Skin epidermis (tissue), 12 donors: ENCODE measurements at regions not wholly inside any gene's neighbourhood (a gene's known extent, or its start where the extent isn't known, plus 50 kb on each side); places are given as distances from the start of the nearest gene placed in this dataset.

Source experiments
- H3K27ac ChIP-seq, 21 experiments: fragments of 200-600 bp; sonication (generic) in 11 of 21; one replicate each; pipeline ENCODE4 v1.5.0; 2020; ENCODE audit warnings: mild to moderate bottlenecking in 3 of 21, inconsistent platforms in 2 of 21, moderate library complexity in 2 of 21
- H3K4me3 ChIP-seq, 7 experiments: fragments of 200-600 bp; sonication (generic) in 2 of 7; one replicate each; pipeline ENCODE4 v1.5.0; 2020; ENCODE audit warnings: inconsistent platforms in 2 of 7, mild to moderate bottlenecking in 2 of 7, moderate library complexity in 1 of 7

- no peak overlapping the region for H3K27ac ChIP-seq
- H3K4me3 ChIP-seq: no peak overlapping the region
These were observed 80.2 kb downstream of the C6orf118 start for GRCh38 chr6:165229216-165229615.

GRCh38 chr6:165227644-165228329 is 81.6 kb downstream of the C6orf118 start:
- Histone ChIP-seq H3K27ac (no peak overlapping the region), H3K4me3 (no peak overlapping the region)

DNA sequence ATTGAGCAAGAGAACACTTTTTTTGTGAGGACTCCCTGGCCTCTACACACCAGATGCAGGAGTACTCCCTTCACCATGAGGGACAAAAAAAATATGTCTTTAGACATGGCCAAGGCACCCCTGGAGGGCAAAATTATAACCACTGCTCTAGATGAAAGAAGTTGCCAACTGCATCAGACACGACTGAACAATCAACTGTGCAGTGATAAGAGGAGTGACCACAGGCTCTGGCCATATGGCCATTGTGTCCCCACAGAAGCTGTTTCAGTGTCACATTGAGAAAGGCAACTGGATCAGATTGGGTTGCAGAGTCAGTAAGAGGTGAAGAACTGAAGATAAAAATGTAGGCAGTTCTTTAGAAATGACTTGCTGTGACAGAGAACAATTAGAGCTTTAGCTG is 85.7 kb downstream of the C6orf118 start:
- Histone ChIP-seq H3K4me3 (no peak overlapping the region), H3K27ac (no peak overlapping the region)

DNA sequence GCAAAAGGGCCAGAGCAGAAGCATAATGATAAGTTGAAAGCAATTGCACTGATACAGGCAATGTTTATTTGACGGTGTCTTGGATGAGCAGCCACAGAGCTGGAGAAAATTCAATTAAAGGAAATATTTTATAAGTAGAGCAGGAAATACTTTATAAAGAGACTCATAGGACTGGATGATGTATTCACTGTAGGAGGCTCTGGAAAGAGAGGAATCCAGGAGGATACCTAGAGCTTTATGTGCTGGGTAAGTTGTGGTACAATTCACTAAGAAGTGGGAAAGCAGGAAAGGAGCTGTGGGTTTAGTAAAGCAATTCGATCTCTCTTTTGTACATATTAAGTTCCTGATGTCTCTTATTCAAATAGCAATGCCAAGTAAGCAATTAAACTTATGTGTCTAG is 86.3 kb downstream of the C6orf118 start:
- Histone ChIP-seq H3K27ac (no peak overlapping the region), H3K4me3 (no peak overlapping the region)

DNA sequence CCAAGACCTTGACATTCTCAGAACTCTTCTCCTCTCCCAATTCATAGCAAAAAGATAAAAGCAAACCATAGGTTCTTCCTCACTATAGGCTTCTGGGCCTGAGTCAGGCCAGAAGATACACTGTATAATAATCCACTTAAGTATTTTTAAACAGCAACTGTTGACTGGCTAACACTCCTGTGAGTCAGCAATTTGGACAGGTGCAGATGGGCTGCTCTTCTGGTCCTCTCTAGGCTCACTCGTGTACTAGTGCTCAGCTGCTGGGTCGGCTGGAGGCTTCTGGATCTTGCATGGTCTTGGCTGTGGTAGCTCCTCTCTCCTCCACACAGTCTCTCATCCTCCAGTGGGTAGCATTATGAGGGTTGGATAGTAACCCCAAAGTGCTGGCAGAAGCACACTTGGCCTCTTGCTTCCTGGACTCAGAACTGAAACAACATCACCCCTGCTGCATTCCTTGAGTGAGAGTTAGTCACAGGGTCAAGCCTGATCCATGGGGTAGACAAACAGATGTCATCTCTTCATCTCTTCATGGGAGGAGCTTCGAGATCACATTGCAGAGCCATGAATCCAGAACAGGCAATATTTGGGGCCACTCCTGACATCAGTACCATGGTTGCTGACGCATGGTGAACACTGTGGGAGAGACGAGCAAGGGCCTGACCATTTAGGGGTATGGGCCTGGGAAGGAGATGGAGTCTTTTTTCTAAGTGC is 86.9 kb downstream of the C6orf118 start:
- H3K4me3 ChIP-seq: no peak overlapping the region

GRCh38 chr6:165220045-165220444 is 89.4 kb downstream of the C6orf118 start:
- no peak overlapping the region for H3K4me3 ChIP-seq
- no peak overlapping the region for H3K27ac ChIP-seq

More for the DNA sequence above, 86.9 kb downstream of the C6orf118 start:
- no peak overlapping the region for H3K27ac ChIP-seq

- no peak overlapping the region for H3K27ac ChIP-seq
- H3K4me3 ChIP-seq: no peak overlapping the region
These were observed 89.8 kb downstream of the C6orf118 start for GRCh38 chr6:165219629-165220028.

DNA sequence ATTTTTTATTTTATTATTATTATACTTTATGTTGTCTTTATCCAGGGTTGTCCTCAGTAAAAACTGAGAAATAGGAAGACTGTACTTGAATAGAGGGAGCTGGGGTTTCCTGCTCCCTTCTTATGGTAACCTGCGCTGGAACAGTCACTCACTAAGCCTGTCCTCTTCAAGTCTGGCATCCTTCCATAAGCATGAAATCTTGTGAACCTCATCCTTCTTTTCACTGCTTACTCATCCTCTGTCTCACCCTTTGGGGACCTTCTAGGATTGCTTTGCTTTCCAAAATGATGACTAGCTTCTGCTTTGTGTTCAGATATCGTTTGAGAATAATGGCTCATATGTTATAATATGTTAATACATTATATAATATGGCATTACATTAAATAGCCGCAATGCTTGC is 90.6 kb downstream of the C6orf118 start:
- Histone ChIP-seq H3K27ac (no peak overlapping the region), H3K4me3 (no peak overlapping the region)

GRCh38 chr6:165206798-165207197 is 102.6 kb downstream of the C6orf118 start:
- no peak overlapping the region for H3K27ac ChIP-seq
- no peak overlapping the region for H3K4me3 ChIP-seq

DNA sequence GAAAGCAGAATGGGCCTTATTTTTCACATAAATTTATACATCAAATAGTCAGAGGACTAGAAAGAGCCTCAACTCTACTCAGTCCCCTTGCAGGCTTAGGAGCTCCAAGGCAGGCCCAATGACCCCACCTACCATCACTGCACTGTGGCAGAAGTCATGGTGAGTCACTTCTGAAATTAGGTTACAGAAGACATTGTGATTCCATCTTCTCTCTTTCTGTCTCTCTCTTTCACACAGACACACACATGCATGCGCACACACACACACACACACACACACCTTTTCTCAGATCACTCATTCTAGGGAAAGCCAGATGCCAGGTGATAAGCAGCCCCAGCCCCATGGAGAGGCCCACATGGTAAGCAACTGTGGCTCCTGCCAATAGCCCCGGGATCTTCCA is 103.8 kb downstream of the C6orf118 start:
- H3K27ac ChIP-seq: no peak overlapping the region

GRCh38 chr6:165204807-165205545 is 104.4 kb downstream of the C6orf118 start:
- no peak overlapping the region for H3K4me3 ChIP-seq
- H3K27ac ChIP-seq: no peak overlapping the region

More for the DNA sequence above, 103.8 kb downstream of the C6orf118 start:
- no peak overlapping the region for H3K4me3 ChIP-seq

DNA sequence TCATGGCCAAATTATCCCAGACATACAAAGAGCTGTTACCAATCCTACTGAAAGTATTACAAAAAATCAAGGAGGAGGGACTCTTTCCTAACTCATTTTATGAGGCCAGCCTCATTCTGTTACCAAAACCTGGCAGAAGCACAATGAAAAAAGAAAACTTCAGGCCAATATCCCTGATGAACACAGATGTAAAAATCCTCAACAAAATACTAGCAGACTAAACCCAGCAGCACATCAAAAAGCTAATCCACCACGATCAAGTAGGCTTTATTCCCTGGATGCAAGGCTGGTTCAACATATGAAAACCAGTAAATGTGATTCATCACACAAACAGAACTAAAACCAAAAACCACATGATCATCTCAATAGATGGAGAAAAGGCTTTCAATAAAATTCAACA is 109.2 kb downstream of the C6orf118 start:
- H3K4me3 ChIP-seq: no peak overlapping the region
- no peak overlapping the region for H3K27ac ChIP-seq

GRCh38 chr6:165191461-165191860 is 117.9 kb downstream of the C6orf118 start:
- H3K27ac ChIP-seq: no peak overlapping the region
- H3K4me3 ChIP-seq: no peak overlapping the region

DNA sequence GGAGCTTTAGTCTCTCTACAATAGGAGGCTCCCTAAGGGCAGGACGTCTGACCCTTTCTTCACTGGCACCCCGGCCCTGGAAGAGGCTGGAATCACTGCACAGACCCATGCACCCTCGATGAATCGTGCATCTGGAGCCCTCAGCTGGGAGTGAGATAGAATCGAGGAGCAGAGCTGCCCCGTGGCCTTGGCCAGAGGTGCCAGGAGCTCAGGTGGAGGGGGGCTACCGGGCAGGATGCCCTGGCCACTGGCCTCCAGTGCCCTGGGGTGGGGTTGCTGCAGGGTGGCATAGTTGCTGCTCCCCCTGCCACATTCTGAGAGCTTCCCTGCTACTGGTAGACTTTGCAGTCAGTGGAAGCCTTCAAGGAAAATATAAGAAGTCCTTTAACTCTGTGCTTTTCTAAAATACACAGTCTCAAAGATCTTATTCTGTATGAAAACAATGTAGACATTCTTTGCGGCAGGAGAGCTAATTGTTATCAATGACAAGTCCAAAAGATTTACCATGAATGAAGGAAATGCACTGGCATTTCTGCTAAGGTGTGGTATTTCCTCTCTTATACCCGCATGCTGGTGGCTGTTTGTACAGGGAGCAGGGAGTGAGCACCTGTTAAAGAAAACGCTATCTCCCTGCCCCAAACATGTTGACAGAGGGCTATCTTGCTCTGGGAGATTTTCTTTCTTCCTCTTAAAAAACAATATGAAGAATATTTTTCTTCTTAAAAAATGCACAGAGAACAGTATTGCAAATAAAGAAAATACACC is 122.8 kb downstream of the C6orf118 start:
- no peak overlapping the region for H3K4me3 ChIP-seq
- H3K27ac ChIP-seq: no peak overlapping the region

DNA sequence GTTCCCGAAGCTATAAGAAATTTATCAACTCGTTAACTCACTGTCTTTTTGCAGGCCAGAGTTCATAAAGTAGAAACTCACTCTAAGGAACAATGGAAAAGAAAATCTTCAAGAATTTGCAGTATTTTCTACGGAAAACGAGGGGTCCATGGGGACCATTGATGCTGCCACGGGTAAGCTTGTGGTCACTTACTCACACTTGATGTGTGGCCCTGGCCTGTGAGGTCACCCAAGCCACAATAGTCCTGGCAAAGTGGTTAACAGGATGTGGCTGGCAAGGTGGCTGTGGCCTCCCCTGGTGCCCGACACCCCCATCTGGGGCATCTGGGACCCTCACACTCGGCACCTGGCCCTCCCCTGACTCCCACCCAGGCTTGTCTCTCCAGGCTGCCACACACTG is 123.4 kb downstream of the C6orf118 start:
- Histone ChIP-seq H3K27ac (no peak overlapping the region), H3K4me3 (no peak overlapping the region)

- no peak overlapping the region for H3K27ac ChIP-seq
- H3K4me3 ChIP-seq: no peak overlapping the region
These were observed 125.0 kb downstream of the C6orf118 start for GRCh38 chr6:165184192-165184979.

- H3K4me3 ChIP-seq: no peak overlapping the region
- H3K27ac ChIP-seq: no peak overlapping the region
These were observed 125.8 kb downstream of the C6orf118 start for GRCh38 chr6:165183496-165184140.

DNA sequence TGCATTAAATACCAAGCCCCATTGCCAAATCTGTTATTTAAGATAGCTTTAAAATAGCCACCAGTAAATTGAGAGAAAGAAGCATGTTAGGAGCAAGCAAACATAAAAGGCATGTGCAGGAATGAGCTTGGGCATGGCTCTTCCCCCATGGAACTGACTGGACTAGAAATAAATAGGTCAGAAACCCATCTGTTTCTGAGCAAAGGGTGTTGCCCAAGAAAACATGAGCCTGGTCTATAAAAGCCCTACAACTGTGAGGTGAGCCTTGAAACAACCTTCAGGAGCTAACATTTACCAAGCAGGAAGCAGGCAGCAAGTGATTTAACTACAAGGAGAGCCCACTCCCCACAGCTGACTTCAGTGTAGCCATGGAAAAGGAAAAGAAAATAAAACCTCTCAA is 126.3 kb downstream of the C6orf118 start:
- H3K27ac ChIP-seq: no peak overlapping the region
- H3K4me3 ChIP-seq: no peak overlapping the region

DNA sequence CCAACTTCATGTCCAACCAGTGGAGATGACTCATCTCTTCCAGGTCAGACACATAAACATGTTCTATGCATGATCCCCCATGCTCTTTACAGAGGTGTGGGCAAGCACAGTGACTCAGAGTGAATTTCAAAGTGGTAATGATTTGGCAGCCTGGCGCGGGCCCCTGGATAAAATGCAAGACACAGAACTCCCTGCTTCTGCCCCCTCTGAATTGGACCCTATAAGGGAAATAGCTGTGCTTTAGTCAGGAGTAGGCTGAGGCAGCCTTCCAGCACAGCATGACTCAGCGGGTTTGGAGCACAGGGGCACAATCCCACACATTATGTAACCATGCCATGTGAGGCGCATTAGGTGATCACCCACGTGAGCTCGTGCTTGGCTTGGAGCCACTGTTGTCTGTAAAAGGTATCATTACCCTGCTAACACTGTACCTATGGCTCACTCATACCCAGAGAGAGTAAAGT is 127.4 kb downstream of the C6orf118 start:
- Histone ChIP-seq H3K27ac (peak overlapping the region in 1 of 21 experiments; percentile 11), H3K4me3 (no peak overlapping the region)
